GM13976 (cell line): ENCODE measurements at regions not wholly inside any gene's neighbourhood (a gene's known extent, or its start where the extent isn't known, plus 50 kb on each side); places are given as distances from the start of the nearest gene placed in this dataset.
"Not testable (repeated sequence)": the region's sequence is repeated elsewhere in the genome, so short reads cannot be mapped to it uniquely, and the experiment has no call there.

Experiments used
- DNase-seq: peaks from one replicate; pipeline ENCODE4 v3.0.0; 2012; ENCODE audit warnings: low spot score
- CTCF ChIP-seq: IDR thresholded peaks from 2 replicates; pipeline ENCODE4 v1.5.1; 2012; ENCODE audit warnings: borderline replicate concordance, mild to moderate bottlenecking; ENCODE audit not compliant: insufficient read depth; ENCODE audit errors: extremely low read depth, missing control alignments, control extremely low read depth
- in situ Hi-C: fragments of 300-500 bp; cut with MboI; formaldehyde crosslinking; loops from one replicate; pipeline ENCODE4 v1.12.0; 2022; ENCODE audit warnings: low sequenced_read_pairs, mixed read lengths, inconsistent platforms; ENCODE audit not compliant: unreplicated experiment

GRCh38 chr1:72431810-72432209 is 149.5 kb upstream of the NEGR1 start:
- no peak for TF ChIP-seq CTCF
- in situ Hi-C loops: no loop called here
- DNase-seq: no peak

GRCh38 chr1:72428276-72428675 is 145.9 kb upstream of the NEGR1 start:
- DNase-seq, in situ Hi-C loops: not testable (repeated sequence)

GRCh38 chr1:72419229-72419628 is 136.9 kb upstream of the NEGR1 start:
- in situ Hi-C loops: no loop called here
- TF ChIP-seq CTCF: no peak
- DNase-seq: no peak

DNA sequence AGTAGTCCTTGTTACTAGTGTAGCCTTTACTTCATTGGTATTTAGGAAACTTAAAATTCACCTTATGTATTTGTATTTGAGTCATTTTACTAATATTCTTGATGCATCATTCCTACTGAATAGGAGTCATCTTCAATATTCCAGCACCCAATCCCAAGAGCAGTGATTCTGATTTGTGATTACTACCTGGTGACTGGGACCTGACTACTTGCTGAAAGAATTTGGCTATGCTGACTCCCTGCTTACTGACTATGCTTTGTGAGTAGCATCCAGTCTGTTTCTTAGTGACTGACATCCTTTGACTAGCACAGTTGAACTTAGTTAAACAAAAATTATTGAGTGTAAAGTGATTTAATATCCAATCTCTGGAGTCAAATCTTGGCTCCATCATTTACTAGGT is 129.9 kb upstream of the NEGR1 start:
- in situ Hi-C loops: no loop called here
- no peak for DNase-seq
- no peak for TF ChIP-seq CTCF

DNA sequence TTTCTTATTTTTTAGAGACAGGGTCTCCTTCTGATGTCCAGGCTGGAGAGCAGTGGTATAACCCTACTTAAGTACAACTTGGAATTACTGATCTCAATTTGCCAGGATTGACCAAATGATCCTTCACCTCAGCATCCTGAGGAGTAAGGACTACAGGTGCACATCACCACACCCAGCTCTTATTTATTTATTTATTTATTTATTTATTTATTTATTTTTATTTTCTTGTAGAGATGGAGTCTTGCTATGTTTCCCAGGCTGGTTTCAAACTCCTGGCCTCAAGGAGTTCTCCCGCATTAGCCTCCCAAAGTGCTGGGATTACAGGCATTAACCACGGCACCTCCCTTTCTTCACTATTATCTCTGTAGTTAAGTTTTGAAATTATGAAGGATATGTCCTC is 117.5 kb upstream of the NEGR1 start:
- DNase-seq: no peak
- no peak for TF ChIP-seq CTCF
- in situ Hi-C loops: no loop called here

GRCh38 chr1:72397786-72398185 is 115.4 kb upstream of the NEGR1 start:
- TF ChIP-seq CTCF: no peak
- no peak for DNase-seq
- in situ Hi-C loops: no loop called here

- DNase-seq: no peak
- no peak for TF ChIP-seq CTCF
- in situ Hi-C loops: no loop called here
Measured at GRCh38 chr1:72394457-72394856, 112.1 kb upstream of the NEGR1 start.
